ENCODE measurements at regions not wholly inside any gene's neighbourhood (a gene's known extent, or its start where the extent isn't known, plus 50 kb on each side); places are given as distances from the start of the nearest gene placed in this dataset.

GRCh38 chr12:116401565-116401964 lies 124.1 kb upstream of the MED13L start:
- DNase-seq (ENCODE audit: low read depth, low spot score): no peak

DNA sequence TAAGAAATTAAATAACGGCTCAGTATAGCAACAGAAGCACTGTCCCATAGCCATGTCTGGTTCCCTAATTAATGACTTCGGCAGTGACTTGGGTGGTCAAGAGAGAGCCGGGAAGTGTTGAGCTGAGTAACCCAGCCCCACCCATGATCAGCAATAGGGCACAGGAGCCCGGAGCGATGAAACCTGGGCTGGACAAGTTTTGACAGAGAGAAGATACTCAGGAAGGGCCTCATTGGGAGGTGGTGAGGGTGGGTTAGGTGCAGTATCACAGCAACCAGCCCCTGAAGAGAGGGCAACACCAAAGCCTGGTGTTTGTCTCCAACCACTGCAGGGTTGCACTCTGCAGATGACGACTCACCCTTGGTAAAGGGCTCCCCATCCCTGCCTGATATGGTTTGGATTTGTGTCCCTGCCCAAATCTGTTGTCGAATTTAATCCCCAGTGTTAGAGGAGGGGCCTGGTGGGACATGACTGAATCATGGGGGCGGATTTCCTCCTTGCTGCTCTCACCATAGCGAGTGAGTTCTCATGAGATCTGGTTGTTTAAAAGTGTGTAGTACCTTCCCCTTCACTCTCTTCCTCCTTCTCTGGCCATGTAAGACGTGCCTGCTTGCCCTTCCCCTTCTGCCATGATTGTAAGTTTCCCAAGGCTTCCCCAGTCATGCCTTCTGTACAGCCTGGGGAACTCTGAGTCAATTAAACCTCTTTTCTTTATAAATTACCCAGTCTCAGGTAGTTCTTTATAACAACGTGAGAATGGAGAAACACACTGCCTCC lies 124.9 kb upstream of the MED13L start:
- no peak for DNase-seq (ENCODE audit: low read depth, low spot score)

DNA sequence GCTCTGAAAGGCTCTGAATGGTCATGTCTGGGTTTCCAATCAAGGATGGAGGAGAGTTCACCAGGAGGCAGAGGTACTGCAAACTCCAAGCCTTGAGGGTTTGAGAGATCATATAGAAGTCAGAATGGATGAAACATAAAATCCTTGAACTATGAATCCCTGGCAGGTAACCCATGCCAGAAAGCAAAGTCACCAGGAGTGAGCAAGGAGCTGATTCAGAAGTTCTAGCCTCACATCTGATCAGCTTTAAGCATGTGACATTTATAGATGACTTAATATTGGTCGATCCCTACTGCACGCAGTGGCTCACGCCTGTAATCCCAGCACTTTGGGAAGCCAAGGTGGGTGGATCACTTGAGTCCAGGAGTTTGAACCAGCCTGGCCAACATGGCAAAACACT lies 126.1 kb upstream of the MED13L start:
- DNase-seq (ENCODE audit: low read depth, low spot score): no peak

GRCh38 chr12:116404247-116404646 lies 126.8 kb upstream of the MED13L start:
- DNase-seq (ENCODE audit: low read depth, low spot score): no peak

GRCh38 chr12:116404913-116405611 lies 127.6 kb upstream of the MED13L start:
- no peak for DNase-seq (ENCODE audit: low read depth, low spot score)

- DNase-seq (ENCODE audit: low read depth, low spot score): no peak
Measured at GRCh38 chr12:116406529-116406928, 129.0 kb upstream of the MED13L start.

DNA sequence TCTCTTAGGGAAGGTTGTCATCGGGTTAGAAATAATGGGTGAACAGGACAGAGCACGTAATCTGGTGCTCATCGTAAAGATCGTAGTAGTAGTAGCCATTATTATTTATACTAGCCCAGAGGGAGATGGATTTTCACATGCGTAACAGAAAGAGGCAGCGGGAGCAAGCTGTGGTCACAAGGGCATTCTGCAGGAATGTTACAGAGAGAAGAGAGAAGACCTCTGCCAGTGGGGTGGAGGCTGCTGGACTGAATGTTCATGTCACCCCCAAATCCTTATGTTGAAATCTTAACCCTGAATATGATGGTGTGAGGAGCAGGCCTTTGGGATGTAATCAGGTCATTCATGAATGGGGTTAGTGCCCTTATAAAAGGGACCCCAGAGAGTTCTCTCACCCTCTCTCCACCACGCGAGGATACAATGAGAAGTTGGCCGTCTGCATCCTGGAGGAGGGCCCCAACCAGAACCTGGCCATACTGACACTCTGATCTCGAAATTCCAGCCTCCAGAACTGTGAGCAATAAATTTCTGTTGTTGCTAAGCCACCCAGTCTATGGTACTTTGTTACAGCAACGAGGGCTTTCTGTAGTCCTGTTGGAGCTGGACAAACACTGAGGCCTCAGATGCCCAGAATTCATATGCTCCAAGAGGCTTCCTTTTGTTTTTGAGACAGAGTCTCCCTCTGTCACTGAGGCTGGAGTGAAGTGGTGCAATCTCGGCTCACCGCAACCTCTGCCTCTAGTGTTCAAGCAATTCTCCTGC lies 131.2 kb upstream of the MED13L start:
- no peak for DNase-seq (ENCODE audit: low read depth, low spot score)

DNA sequence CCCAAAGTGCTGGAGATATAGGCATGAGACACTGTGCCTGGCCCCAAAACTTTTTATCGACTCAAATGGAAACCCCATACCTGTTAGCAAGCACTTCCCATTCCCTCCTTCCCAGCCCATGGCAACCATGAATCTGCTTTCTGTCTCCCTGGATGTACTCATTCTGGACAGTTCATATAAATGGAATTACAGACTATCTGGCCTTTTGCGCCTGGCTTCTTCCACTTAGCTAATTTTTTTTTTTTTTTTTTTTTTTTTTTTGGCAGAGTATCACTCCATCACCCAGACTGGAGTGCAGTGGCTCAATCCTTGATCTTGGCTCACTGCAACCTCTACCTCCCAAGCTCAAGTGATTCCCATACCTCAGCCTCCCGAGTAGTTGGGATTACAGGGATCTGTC lies 134.5 kb upstream of the MED13L start:
- no peak for DNase-seq (ENCODE audit: low read depth, low spot score)

GRCh38 chr12:116414891-116415290 lies 137.4 kb upstream of the MED13L start:
- DNase-seq (ENCODE audit: low read depth, low spot score): no peak

DNA sequence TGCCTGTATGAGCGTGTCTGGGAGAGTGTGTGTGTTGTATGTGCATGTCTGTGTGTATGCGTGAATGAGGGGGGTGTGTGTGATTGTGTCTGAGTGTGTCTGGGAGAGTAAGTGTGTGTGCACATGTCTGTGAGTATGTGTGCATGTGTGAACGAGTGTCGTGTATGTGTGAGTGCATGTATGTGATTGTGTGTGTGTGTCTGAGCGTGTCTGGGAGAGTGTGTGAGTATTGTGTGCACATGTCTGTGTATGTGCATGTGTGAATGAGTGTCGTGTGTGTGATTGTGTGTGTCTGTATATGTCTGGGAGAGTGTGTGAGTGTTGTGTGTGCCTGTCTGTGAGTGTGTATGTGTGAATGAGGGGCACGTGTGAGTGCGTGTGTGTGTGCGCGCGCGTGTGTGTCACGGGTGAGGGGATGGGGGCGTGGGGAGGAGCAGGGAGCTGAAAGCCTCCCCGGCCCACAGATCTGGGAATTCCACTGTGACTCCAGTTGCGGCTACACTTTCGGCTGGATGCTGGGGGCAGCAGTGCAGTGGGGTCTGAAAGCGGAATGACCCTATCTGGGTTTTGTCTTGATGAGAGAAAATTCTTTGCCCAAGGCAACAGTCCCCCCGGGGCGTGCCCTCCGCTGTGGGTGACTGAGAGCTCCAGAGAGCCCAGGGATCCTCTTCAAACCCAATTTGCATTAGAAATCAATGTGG lies 138.1 kb upstream of the MED13L start:
- DNase-seq (ENCODE audit: low read depth, low spot score): no peak

GRCh38 chr12:116416166-116416565 lies 138.7 kb upstream of the MED13L start:
- no peak for DNase-seq (ENCODE audit: low read depth, low spot score)

DNA sequence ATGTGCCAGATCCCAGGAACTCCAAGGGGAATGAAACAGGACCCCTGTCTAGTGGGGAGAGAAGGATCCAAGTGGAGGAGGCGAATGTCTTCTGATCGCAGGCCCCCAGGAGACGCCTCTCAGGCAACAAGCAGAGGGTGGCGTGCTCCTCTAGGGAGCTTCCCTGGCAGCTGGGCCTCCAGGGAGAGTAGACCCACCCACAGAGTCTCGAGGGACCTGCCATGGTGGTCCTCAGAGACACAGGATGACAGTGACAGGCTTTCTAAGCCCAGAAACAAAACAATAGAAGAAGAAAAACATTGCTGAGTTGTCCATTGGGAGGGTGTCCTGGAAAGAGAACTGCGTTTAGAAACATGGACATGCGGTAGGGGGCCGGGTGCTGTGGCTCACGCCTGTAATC lies 140.6 kb upstream of the MAP1LC3B2 start:
- no peak for DNase-seq (ENCODE audit: low read depth, low spot score)

GRCh38 chr12:116420227-116420880 lies 138.8 kb upstream of the MAP1LC3B2 start:
- no peak for DNase-seq (ENCODE audit: low read depth, low spot score)

GRCh38 chr12:116421785-116422538 lies 137.2 kb upstream of the MAP1LC3B2 start:
- no peak for DNase-seq (ENCODE audit: low read depth, low spot score)

DNA sequence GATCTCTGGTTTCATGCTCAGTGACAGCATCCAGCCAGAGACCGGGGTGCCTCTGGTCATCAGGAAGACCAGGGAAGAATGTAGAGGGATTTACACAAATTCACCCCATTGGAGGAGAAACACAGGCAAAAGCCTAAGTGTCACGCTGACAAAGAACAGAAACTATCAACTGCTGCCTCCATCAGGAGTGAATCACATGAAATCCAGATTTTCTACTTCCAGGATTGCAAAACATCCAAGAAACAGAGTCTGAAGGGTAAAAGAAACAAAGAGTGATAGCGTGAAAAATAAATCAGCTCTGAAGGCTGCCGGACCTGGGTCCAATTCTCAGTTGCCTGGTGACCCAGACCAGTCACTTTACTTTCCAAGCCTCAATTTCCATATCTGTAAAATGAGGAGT lies 136.1 kb upstream of the MAP1LC3B2 start:
- DNase-seq (ENCODE audit: low read depth, low spot score): no peak

- DNase-seq (ENCODE audit: low read depth, low spot score): no peak
Measured at GRCh38 chr12:116425256-116426193, 133.7 kb upstream of the MAP1LC3B2 start.

DNA sequence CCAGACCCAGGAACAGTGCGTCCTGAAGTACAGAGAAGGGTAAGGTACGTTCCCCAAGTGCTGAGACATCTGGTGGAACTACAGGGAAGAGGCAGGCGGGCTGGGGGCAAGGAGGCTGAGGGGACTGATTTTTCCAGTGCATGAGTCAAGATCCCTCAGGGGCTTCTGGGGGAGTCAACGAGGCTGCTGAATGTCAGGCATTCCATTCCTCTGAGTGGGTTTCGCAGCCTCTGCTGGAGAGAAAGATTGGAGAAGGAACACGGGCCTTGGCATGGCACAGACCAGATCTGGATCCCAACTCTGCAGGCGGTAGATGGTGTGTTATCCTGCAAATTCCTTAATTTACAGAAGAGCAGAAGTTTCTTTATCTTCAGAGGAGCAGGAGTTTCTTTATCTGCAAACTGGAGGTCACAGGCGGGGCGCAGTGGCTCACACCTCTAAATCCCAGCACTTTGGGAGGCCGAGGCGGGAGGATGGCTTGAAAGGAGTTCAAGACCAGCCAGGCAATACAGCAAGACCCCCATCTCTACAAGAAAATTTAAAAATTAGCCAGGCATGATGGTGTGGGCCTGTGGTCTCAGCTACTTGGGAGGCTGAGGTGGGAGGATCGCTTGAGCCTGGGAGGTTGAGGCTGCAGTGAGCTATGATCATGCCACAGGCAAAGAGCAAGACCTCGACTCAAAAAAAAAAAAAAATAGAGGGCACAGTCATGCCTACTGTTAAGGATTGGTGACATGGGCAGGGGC lies 132.6 kb upstream of the MAP1LC3B2 start:
- no peak for DNase-seq (ENCODE audit: low read depth, low spot score)

GRCh38 chr12:116427200-116427930 lies 131.8 kb upstream of the MAP1LC3B2 start:
- no peak for DNase-seq (ENCODE audit: low read depth, low spot score)
